HG02943 (cell line): ENCODE measurements at regions not wholly inside any gene's neighbourhood (a gene's known extent, or its start where the extent isn't known, plus 50 kb on each side); places are given as distances from the start of the nearest gene placed in this dataset.

Experiments used
- ATAC-seq: cut with Tn5 transposase; IDR thresholded peaks from one replicate; pipeline ENCODE4 v1.9.1; 2021; ENCODE audit warnings: mild to moderate bottlenecking, low read depth, moderate library complexity; ENCODE audit not compliant: unreplicated experiment

- no peak for ATAC-seq
Measured at GRCh38 chr2:12870692-12871091, 154.0 kb downstream of the TRIB2 start.

- no peak for ATAC-seq
Measured at GRCh38 chr2:12871694-12872315, 155.1 kb downstream of the TRIB2 start.

GRCh38 chr2:12877761-12878160, 161.0 kb downstream of the TRIB2 start:
- no peak for ATAC-seq

GRCh38 chr2:12879649-12880048, 162.9 kb downstream of the TRIB2 start:
- ATAC-seq: no peak

GRCh38 chr2:12881952-12882351, 165.2 kb downstream of the TRIB2 start:
- no peak for ATAC-seq

- no peak for ATAC-seq
Measured at GRCh38 chr2:12882393-12882792, 165.7 kb downstream of the TRIB2 start.

- no peak for ATAC-seq
Measured at GRCh38 chr2:12883906-12884305, 167.2 kb downstream of the TRIB2 start.

GRCh38 chr2:12884713-12885282, 168.1 kb downstream of the TRIB2 start:
- ATAC-seq: no peak

- no peak for ATAC-seq
Measured at GRCh38 chr2:12890066-12890465, 173.3 kb downstream of the TRIB2 start.

- no peak for ATAC-seq
Measured at GRCh38 chr2:12890481-12890991, 173.8 kb downstream of the TRIB2 start.

- no peak for ATAC-seq
Measured at GRCh38 chr2:12895017-12895416, 178.3 kb downstream of the TRIB2 start.

- no peak for ATAC-seq
Measured at GRCh38 chr2:12896318-12896982, 179.7 kb downstream of the TRIB2 start.

- ATAC-seq: no peak
Measured at GRCh38 chr2:12897181-12897580, 180.4 kb downstream of the TRIB2 start.

- ATAC-seq: no peak
Measured at GRCh38 chr2:12903272-12903671, 186.5 kb downstream of the TRIB2 start.

- no peak for ATAC-seq
Measured at GRCh38 chr2:12910431-12910830, 193.7 kb downstream of the TRIB2 start.

- ATAC-seq: no peak
Measured at GRCh38 chr2:12915787-12916186, 199.1 kb downstream of the TRIB2 start.

- no peak for ATAC-seq
Measured at GRCh38 chr2:12918138-12918834, 201.6 kb downstream of the TRIB2 start.

GRCh38 chr2:12918835-12919445, 202.2 kb downstream of the TRIB2 start:
- no peak for ATAC-seq

GRCh38 chr2:12921321-12921720, 204.6 kb downstream of the TRIB2 start:
- ATAC-seq: no peak

- no peak for ATAC-seq
Measured at GRCh38 chr2:12923907-12924610, 207.3 kb downstream of the TRIB2 start.
